ENCODE measurements at regions not wholly inside any gene's neighbourhood (a gene's known extent, or its start where the extent isn't known, plus 50 kb on each side); places are given as distances from the start of the nearest gene placed in this dataset.

- DNase-seq (ENCODE audit: low spot score): no peak
- peaks cover 1% of the 10 kb centered on the region for H3K9me3 Mint-ChIP-seq (ENCODE audit: low read depth)
- H3K27me3 Mint-ChIP-seq (ENCODE audit: low read depth): no peaks in the 10 kb centered on the region
- no peak overlapping the region for H3K4me3 Mint-ChIP-seq (ENCODE audit: unreplicated experiment)
- H3K27ac Mint-ChIP-seq (ENCODE audit: unreplicated experiment): no peak overlapping the region
- TF ChIP-seq CTCF (IDR thresholded peaks at IDR 0.05): no peak
- peaks cover 6% of the 10 kb centered on the region for H3K4me1 Mint-ChIP-seq (ENCODE audit: low read depth)
- peaks cover 2% of the 10 kb centered on the region for H3K36me3 Mint-ChIP-seq (ENCODE audit: low read depth)
Measured at GRCh38 chr9:129405089-129405826, 215.6 kb downstream of the C9orf50 start.

- TF ChIP-seq CTCF (IDR thresholded peaks at IDR 0.05): no peak
- no peaks in the 10 kb centered on the region for H3K36me3 Mint-ChIP-seq (ENCODE audit: low read depth)
- H3K27me3 Mint-ChIP-seq (ENCODE audit: low read depth): no peaks in the 10 kb centered on the region
- no peak overlapping the region for H3K4me3 Mint-ChIP-seq (ENCODE audit: unreplicated experiment)
- H3K27ac Mint-ChIP-seq (ENCODE audit: unreplicated experiment): no peak overlapping the region
- peaks cover 6% of the 10 kb centered on the region for H3K4me1 Mint-ChIP-seq (ENCODE audit: low read depth)
- no peaks in the 10 kb centered on the region for H3K9me3 Mint-ChIP-seq (ENCODE audit: low read depth)
- DNase-seq (ENCODE audit: low spot score): no peak
Measured at GRCh38 chr9:129404621-129405020, 216.3 kb downstream of the C9orf50 start.

- Mint-ChIP-seq H3K27ac (ENCODE audit: unreplicated experiment) (no peak overlapping the region), H3K4me3 (ENCODE audit: unreplicated experiment) (no peak overlapping the region)
Measured at GRCh38 chr9:129403779-129404620, 216.9 kb downstream of the C9orf50 start.

GRCh38 chr9:129402931-129403778 lies 217.7 kb downstream of the C9orf50 start:
- Mint-ChIP-seq H3K4me1 (ENCODE audit: low read depth) (peaks cover 6% of the 10 kb centered on the region), H3K27ac (ENCODE audit: unreplicated experiment) (no peak overlapping the region), H3K27me3 (ENCODE audit: low read depth) (no peaks in the 10 kb centered on the region), H3K36me3 (ENCODE audit: low read depth) (no peaks in the 10 kb centered on the region), H3K9me3 (ENCODE audit: low read depth) (no peaks in the 10 kb centered on the region), H3K4me3 (ENCODE audit: unreplicated experiment) (no peak overlapping the region)
- TF ChIP-seq CTCF (IDR thresholded peaks at IDR 0.05): no peak
- DNase-seq (ENCODE audit: low spot score): no peak

More at GRCh38 chr9:129403779-129404620, 216.9 kb downstream of the C9orf50 start:
- no peak for TF ChIP-seq CTCF (IDR thresholded peaks at IDR 0.05)
- DNase-seq (ENCODE audit: low spot score): no peak
- no peaks in the 10 kb centered on the region for H3K9me3 Mint-ChIP-seq (ENCODE audit: low read depth)
- no peaks in the 10 kb centered on the region for H3K36me3 Mint-ChIP-seq (ENCODE audit: low read depth)
- peaks cover 6% of the 10 kb centered on the region for H3K4me1 Mint-ChIP-seq (ENCODE audit: low read depth)
- H3K27me3 Mint-ChIP-seq (ENCODE audit: low read depth): no peaks in the 10 kb centered on the region

- TF ChIP-seq CTCF (IDR thresholded peaks at IDR 0.05): no peak
- Mint-ChIP-seq H3K9me3 (ENCODE audit: low read depth) (no peaks in the 10 kb centered on the region), H3K36me3 (ENCODE audit: low read depth) (no peaks in the 10 kb centered on the region), H3K27ac (ENCODE audit: unreplicated experiment) (no peak overlapping the region), H3K4me3 (ENCODE audit: unreplicated experiment) (no peak overlapping the region), H3K27me3 (ENCODE audit: low read depth) (no peaks in the 10 kb centered on the region), H3K4me1 (ENCODE audit: low read depth) (peaks cover 6% of the 10 kb centered on the region)
- no peak for DNase-seq (ENCODE audit: low spot score)
Measured at GRCh38 chr9:129402371-129402739, 218.5 kb downstream of the C9orf50 start.

Data from chondrocyte (in vitro differentiated cells).